GM12878 (cell line): ENCODE measurements at regions not wholly inside any gene's neighbourhood (a gene's known extent, or its start where the extent isn't known, plus 50 kb on each side); places are given as distances from the start of the nearest gene placed in this dataset.

Experiments
- ATAC-seq: fragments of 200-7000 bp; cut with Tn5 transposase; 3 replicates; pipeline ENCODE4 v1.9.1; 2020; ENCODE audit warnings: mild to moderate bottlenecking, moderate library complexity
- BruUV-seq: library from RNA; stranded (reverse); fragments of 400-500 nt; replicated peaks from 2 replicates; lab custom pipeline; 2021; lab: Mats Ljungman, UMichigan
- CTCF ChIA-PET: fragments of 300-600 bp; sonication (Branson Sonifier 250); formaldehyde crosslinking; extraction: SDS; loops from one replicate; lab custom pipeline; 2021; ENCODE audit warnings: inconsistent platforms; lab: Yijun Ruan, JAX
- POLR2A ChIA-PET: fragments of 350-600 bp; formaldehyde crosslinking; extraction: SDS; loops from one replicate; lab custom pipeline; 2021; ENCODE audit warnings: inconsistent platforms; lab: Charles Lee
- RAD21 ChIA-PET: fragments of 300-600 bp; sonication (Branson Sonifier 250); formaldehyde crosslinking; loops from one replicate; lab custom pipeline; 2023; ENCODE audit warnings: antibody characterized with exemption; ENCODE audit not compliant: unreplicated experiment; lab: Charles Lee
- SMC1A ChIA-PET: fragments of 300-600 bp; sonication (Branson Sonifier 250); formaldehyde crosslinking; loops from one replicate; lab custom pipeline; 2023; ENCODE audit not compliant: unreplicated experiment, uncharacterized antibody; lab: Charles Lee
- DNase-seq: peaks from one replicate; pipeline ENCODE4 v3.0.0-alpha.2; 2011; ENCODE audit warnings: low read depth, low spot score
- FAIRE-seq: peaks from 3 replicates; lab custom pipeline; 2011; peaks lifted over from hg19 to GRCh38; lab: Jason Lieb, UNC
- H2AFZ ChIP-seq: 2 replicates; pipeline ENCODE4 v1.6.0; 2011; ENCODE audit warnings: low read depth, low read length, control low read depth; ENCODE audit not compliant: control insufficient read depth
- H3K27ac ChIP-seq: 2 replicates; pipeline ENCODE4 v1.5.1; 2011; ENCODE audit warnings: control low read depth; ENCODE audit not compliant: control insufficient read depth, insufficient read depth
- H3K27me3 ChIP-seq, 2 experiments: replicated peaks in 1 of 2; 2 replicates each; pipeline versions ENCODE4 v1.6.0 to v1.6.1; 2011; ENCODE audit warnings: low read length in 1 of 2; ENCODE audit not compliant: control insufficient read depth in 2 of 2, insufficient read depth in 2 of 2
- H3K36me3 ChIP-seq, 2 experiments: 2 replicates each; pipeline ENCODE4 v1.5.1; 2011; ENCODE audit warnings: low read length in 1 of 2; ENCODE audit not compliant: control insufficient read depth in 2 of 2, insufficient read depth in 2 of 2
- H3K4me1 ChIP-seq: 2 replicates; pipeline ENCODE4 v1.6.1; 2011; ENCODE audit warnings: mild to moderate bottlenecking, low read length, moderate library complexity, mixed read lengths; ENCODE audit not compliant: control insufficient read depth, insufficient read depth
- H3K4me2 ChIP-seq: 2 replicates; pipeline ENCODE4 v1.6.0; 2011; ENCODE audit warnings: control low read depth; ENCODE audit not compliant: control insufficient read depth, insufficient read depth
- H3K4me3 ChIP-seq: fragments of 200-600 bp; sonication (generic); 2 replicates; pipeline ENCODE4 v1.5.1; 2016
- H3K79me2 ChIP-seq: 2 replicates; pipeline ENCODE4 v1.6.0; 2011; ENCODE audit warnings: low read length; ENCODE audit not compliant: control insufficient read depth, insufficient read depth
- H3K9ac ChIP-seq: 2 replicates; pipeline ENCODE4 v1.8.0; 2011; ENCODE audit warnings: low read length, control low read depth, mixed read lengths; ENCODE audit not compliant: control insufficient read depth, insufficient read depth
- H3K9me3 ChIP-seq: replicated peaks from 3 replicates; pipeline ENCODE4 v1.5.1; 2011; ENCODE audit warnings: mild to moderate bottlenecking, low read length; ENCODE audit not compliant: control insufficient read depth, insufficient read depth
- H4K20me1 ChIP-seq: 2 replicates; pipeline ENCODE4 v1.6.0; 2011; ENCODE audit not compliant: control insufficient read depth, insufficient read depth
- CBFB ChIP-seq: IDR thresholded peaks from 2 replicates; pipeline ENCODE4 v1.6.1; 2016; ENCODE audit warnings: antibody characterized with exemption, low read depth
- EGR1 ChIP-seq, 2 experiments: IDR thresholded peaks; 1 replicate in 1 of 2; 2 replicates in 1 of 2; pipeline ENCODE4 v1.6.1; 2011 to 2012; ENCODE audit warnings: low read depth in 2 of 2, low read length in 2 of 2, borderline replicate concordance in 1 of 2, mild to moderate bottlenecking in 1 of 2, moderate library complexity in 1 of 2
- EP300 ChIP-seq, 2 experiments: fragments of 150-350 bp in 1 of 2; IDR thresholded peaks; 2 replicates each; pipeline ENCODE4 v1.6.1; 2011 to 2012; ENCODE audit warnings: low read depth in 2 of 2, low read length in 2 of 2, borderline replicate concordance in 1 of 2, improper control_type of control experiment in 1 of 2, inconsistent platforms in 1 of 2; ENCODE audit not compliant: control insufficient read depth in 1 of 2
- ESRRA ChIP-seq: IDR thresholded peaks from 2 replicates; pipeline ENCODE4 v1.6.1; 2012; ENCODE audit warnings: mild to moderate bottlenecking, low read length, improper control_type of control experiment
- FOXM1 ChIP-seq: IDR thresholded peaks from 2 replicates; pipeline ENCODE4 v1.6.1; 2012; ENCODE audit warnings: low read depth, mild to moderate bottlenecking, inconsistent platforms, low read length, moderate library complexity
- MYB ChIP-seq: fragments of 150-350 bp; IDR thresholded peaks from 2 replicates; pipeline ENCODE4 v1.6.1; 2014; ENCODE audit warnings: mild to moderate bottlenecking, low read depth, low read length, borderline replicate concordance
- SIX5 ChIP-seq: IDR thresholded peaks from 2 replicates; pipeline ENCODE4 v1.6.1; 2011; ENCODE audit warnings: mild to moderate bottlenecking, low read depth, low read length, moderate library complexity; ENCODE audit not compliant: severe bottlenecking
- YY1 ChIP-seq: IDR thresholded peaks from 2 replicates; pipeline ENCODE4 v1.6.1; 2011; ENCODE audit warnings: low read depth, mild to moderate bottlenecking, low read length
- WGBS: methylation state at CpG from one replicate; pipeline ENCODE4 v1.1.6; 2016; ENCODE audit warnings: low lambda C conversion rate; ENCODE audit not compliant: insufficient replicate concordance, insufficient coverage; ENCODE audit errors: missing lambda C conversion rate; 5-methylcytosine and 5-hydroxymethylcytosine counted together
- in situ Hi-C: fragments of 300-500 bp; cut with MboI; formaldehyde crosslinking; loops from 9 replicates; pipeline ENCODE4 v1.14.3; 2018; ENCODE audit warnings: mixed read lengths
- intact Hi-C: fragments of 100-400 bp; cut with micrococcal nuclease; formaldehyde crosslinking; loops from one replicate; pipeline ENCODE4 v1.14.2; 2022; ENCODE audit not compliant: unreplicated experiment
- TF ChIP-seq, protein P1 (sequence below): fragments of 450-650 bp; conservative IDR thresholded peaks from 2 replicates; pipeline ENCODE4 v1.6.1; 2017; ENCODE audit warnings: mild to moderate bottlenecking, moderate library complexity
- TF ChIP-seq, protein P2 (sequence below), 3 experiments: IDR thresholded peaks in 2 of 3; conservative IDR thresholded peaks in 1 of 3; 2 replicates each; pipeline ENCODE4 v1.5.1; 2011; ENCODE audit warnings: low read depth in 3 of 3, low read length in 3 of 3, mild to moderate bottlenecking in 3 of 3, control low read depth in 2 of 3, moderate library complexity in 2 of 3, inconsistent platforms in 1 of 3, mixed read lengths in 1 of 3; ENCODE audit not compliant: control insufficient read depth in 2 of 3, insufficient read depth in 1 of 3; ENCODE audit errors: extremely low read depth in 1 of 3
- TF ChIP-seq, protein P3 (sequence below): IDR thresholded peaks from 2 replicates; pipeline ENCODE4 v1.6.1; 2012; ENCODE audit warnings: mild to moderate bottlenecking, low read depth, low read length
- TF ChIP-seq, protein P4 (sequence below): IDR thresholded peaks from 2 replicates; pipeline ENCODE4 v1.6.1; 2011; ENCODE audit warnings: borderline replicate concordance, low read depth, mild to moderate bottlenecking, moderate library complexity, low read length; ENCODE audit not compliant: insufficient read depth, poor library complexity, severe bottlenecking
- TF ChIP-seq, protein P5 (sequence below): IDR thresholded peaks from 2 replicates; pipeline ENCODE4 v1.6.1; 2012; ENCODE audit warnings: low read depth, low read length, improper control_type of control experiment

DNA sequence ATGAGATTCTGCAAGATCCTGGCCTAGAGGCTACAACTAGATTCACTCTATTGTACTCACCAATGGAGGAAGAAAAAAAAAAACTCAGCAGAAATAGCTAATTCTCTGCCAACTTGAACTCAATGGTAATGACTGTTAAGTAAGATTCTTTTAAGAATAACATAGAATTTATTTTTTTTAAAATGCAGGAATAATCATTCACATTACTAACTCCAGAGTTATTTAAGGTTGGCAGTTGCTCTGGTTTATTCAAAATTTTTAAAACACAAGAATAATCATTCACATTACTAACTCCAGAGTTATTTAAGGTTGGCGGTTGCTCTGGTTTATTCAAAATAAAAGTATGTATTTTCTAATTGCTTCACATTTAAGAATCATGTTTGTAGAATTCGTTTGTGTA, 1071.9 kb downstream of the IGSF11 start:
- RAD21 ChIA-PET: no interaction called here
- FAIRE-seq (no peak), DNase-seq (no peak), ATAC-seq (no peak)
- no peaks in the 10 kb centered on the region for H3K4me1 ChIP-seq
- no peaks in the 10 kb centered on the region for H4K20me1 ChIP-seq
- SMC1A ChIA-PET: no interaction called here
- WGBS: 0% methylated on average over 2 of the region's 2 CpGs
- H2AFZ ChIP-seq: no peak overlapping the region
- no TSS peak for BruUV-seq
- in situ Hi-C loops (no loop called here), intact Hi-C loops (no loop called here)
- CTCF ChIA-PET: no interaction called here
- no peaks in the 10 kb centered on the region for H3K79me2 ChIP-seq
- no peak overlapping the region for H3K27ac ChIP-seq
- H3K36me3 ChIP-seq: no peaks in the 10 kb centered on the region
- POLR2A ChIA-PET: no interaction called here
- no peak overlapping the region for H3K9ac ChIP-seq
- H3K27me3 ChIP-seq: no peaks in the 10 kb centered on the region
- H3K4me2 ChIP-seq: no peak overlapping the region
- H3K4me3 ChIP-seq: no peak overlapping the region
- no peaks in the 10 kb centered on the region for H3K9me3 ChIP-seq
- no peak for TF ChIP-seq CBFB
- TF ChIP-seq EP300 (IDR thresholded peaks at IDR 0.05; ENCODE audit: borderline replicate concordance in 1 of 2, control insufficient read depth in 1 of 2, low read depth in 2 of 2, low read length in 2 of 2): no peak
- TF ChIP-seq, protein P1, sequence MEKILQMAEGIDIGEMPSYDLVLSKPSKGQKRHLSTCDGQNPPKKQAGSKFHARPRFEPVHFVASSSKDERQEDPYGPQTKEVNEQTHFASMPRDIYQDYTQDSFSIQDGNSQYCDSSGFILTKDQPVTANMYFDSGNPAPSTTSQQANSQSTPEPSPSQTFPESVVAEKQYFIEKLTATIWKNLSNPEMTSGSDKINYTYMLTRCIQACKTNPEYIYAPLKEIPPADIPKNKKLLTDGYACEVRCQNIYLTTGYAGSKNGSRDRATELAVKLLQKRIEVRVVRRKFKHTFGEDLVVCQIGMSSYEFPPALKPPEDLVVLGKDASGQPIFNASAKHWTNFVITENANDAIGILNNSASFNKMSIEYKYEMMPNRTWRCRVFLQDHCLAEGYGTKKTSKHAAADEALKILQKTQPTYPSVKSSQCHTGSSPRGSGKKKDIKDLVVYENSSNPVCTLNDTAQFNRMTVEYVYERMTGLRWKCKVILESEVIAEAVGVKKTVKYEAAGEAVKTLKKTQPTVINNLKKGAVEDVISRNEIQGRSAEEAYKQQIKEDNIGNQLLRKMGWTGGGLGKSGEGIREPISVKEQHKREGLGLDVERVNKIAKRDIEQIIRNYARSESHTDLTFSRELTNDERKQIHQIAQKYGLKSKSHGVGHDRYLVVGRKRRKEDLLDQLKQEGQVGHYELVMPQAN: no peak
- TF ChIP-seq SIX5: no peak
- TF ChIP-seq EGR1 (IDR thresholded peaks at IDR 0.05; ENCODE audit: borderline replicate concordance in 1 of 2, low read depth in 2 of 2, low read length in 2 of 2): no peak
- no peak for TF ChIP-seq YY1
- TF ChIP-seq ESRRA: no peak
- TF ChIP-seq FOXM1: no peak
- TF ChIP-seq, protein P2, sequence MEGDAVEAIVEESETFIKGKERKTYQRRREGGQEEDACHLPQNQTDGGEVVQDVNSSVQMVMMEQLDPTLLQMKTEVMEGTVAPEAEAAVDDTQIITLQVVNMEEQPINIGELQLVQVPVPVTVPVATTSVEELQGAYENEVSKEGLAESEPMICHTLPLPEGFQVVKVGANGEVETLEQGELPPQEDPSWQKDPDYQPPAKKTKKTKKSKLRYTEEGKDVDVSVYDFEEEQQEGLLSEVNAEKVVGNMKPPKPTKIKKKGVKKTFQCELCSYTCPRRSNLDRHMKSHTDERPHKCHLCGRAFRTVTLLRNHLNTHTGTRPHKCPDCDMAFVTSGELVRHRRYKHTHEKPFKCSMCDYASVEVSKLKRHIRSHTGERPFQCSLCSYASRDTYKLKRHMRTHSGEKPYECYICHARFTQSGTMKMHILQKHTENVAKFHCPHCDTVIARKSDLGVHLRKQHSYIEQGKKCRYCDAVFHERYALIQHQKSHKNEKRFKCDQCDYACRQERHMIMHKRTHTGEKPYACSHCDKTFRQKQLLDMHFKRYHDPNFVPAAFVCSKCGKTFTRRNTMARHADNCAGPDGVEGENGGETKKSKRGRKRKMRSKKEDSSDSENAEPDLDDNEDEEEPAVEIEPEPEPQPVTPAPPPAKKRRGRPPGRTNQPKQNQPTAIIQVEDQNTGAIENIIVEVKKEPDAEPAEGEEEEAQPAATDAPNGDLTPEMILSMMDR (IDR thresholded peaks at IDR 0.05 in 2 of 3, conservative IDR thresholded peaks at IDR 0.05 in 1 of 3; ENCODE audit: control insufficient read depth in 2 of 3, extremely low read depth in 1 of 3, insufficient read depth in 1 of 3, low read depth in 3 of 3, low read length in 3 of 3): no peak
- TF ChIP-seq, protein P3, sequence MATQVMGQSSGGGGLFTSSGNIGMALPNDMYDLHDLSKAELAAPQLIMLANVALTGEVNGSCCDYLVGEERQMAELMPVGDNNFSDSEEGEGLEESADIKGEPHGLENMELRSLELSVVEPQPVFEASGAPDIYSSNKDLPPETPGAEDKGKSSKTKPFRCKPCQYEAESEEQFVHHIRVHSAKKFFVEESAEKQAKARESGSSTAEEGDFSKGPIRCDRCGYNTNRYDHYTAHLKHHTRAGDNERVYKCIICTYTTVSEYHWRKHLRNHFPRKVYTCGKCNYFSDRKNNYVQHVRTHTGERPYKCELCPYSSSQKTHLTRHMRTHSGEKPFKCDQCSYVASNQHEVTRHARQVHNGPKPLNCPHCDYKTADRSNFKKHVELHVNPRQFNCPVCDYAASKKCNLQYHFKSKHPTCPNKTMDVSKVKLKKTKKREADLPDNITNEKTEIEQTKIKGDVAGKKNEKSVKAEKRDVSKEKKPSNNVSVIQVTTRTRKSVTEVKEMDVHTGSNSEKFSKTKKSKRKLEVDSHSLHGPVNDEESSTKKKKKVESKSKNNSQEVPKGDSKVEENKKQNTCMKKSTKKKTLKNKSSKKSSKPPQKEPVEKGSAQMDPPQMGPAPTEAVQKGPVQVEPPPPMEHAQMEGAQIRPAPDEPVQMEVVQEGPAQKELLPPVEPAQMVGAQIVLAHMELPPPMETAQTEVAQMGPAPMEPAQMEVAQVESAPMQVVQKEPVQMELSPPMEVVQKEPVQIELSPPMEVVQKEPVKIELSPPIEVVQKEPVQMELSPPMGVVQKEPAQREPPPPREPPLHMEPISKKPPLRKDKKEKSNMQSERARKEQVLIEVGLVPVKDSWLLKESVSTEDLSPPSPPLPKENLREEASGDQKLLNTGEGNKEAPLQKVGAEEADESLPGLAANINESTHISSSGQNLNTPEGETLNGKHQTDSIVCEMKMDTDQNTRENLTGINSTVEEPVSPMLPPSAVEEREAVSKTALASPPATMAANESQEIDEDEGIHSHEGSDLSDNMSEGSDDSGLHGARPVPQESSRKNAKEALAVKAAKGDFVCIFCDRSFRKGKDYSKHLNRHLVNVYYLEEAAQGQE: no peak
- TF ChIP-seq, protein P4, sequence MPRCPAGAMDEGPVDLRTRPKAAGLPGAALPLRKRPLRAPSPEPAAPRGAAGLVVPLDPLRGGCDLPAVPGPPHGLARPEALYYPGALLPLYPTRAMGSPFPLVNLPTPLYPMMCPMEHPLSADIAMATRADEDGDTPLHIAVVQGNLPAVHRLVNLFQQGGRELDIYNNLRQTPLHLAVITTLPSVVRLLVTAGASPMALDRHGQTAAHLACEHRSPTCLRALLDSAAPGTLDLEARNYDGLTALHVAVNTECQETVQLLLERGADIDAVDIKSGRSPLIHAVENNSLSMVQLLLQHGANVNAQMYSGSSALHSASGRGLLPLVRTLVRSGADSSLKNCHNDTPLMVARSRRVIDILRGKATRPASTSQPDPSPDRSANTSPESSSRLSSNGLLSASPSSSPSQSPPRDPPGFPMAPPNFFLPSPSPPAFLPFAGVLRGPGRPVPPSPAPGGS: no peak
- TF ChIP-seq, protein P5, sequence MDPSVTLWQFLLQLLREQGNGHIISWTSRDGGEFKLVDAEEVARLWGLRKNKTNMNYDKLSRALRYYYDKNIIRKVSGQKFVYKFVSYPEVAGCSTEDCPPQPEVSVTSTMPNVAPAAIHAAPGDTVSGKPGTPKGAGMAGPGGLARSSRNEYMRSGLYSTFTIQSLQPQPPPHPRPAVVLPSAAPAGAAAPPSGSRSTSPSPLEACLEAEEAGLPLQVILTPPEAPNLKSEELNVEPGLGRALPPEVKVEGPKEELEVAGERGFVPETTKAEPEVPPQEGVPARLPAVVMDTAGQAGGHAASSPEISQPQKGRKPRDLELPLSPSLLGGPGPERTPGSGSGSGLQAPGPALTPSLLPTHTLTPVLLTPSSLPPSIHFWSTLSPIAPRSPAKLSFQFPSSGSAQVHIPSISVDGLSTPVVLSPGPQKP: no peak
- TF ChIP-seq MYB: no peak
